GM12878 (cell line): ENCODE measurements at regions not wholly inside any gene's neighbourhood (a gene's known extent, or its start where the extent isn't known, plus 50 kb on each side); places are given as distances from the start of the nearest gene placed in this dataset.

Experiments used
- ATAC-seq: fragments of 200-7000 bp; cut with Tn5 transposase; 3 replicates; pipeline ENCODE4 v1.9.1; 2020; ENCODE audit warnings: mild to moderate bottlenecking, moderate library complexity
- BruUV-seq: library from RNA; stranded (reverse); fragments of 400-500 nt; replicated peaks from 2 replicates; lab custom pipeline; 2021; lab: Mats Ljungman, UMichigan
- CTCF ChIA-PET: fragments of 300-600 bp; sonication (Branson Sonifier 250); formaldehyde crosslinking; extraction: SDS; loops from one replicate; lab custom pipeline; 2021; ENCODE audit warnings: inconsistent platforms; lab: Yijun Ruan, JAX
- POLR2A ChIA-PET: fragments of 350-600 bp; formaldehyde crosslinking; extraction: SDS; loops from one replicate; lab custom pipeline; 2021; ENCODE audit warnings: inconsistent platforms; lab: Charles Lee
- RAD21 ChIA-PET: fragments of 300-600 bp; sonication (Branson Sonifier 250); formaldehyde crosslinking; loops from one replicate; lab custom pipeline; 2023; ENCODE audit warnings: antibody characterized with exemption; ENCODE audit not compliant: unreplicated experiment; lab: Charles Lee
- SMC1A ChIA-PET: fragments of 300-600 bp; sonication (Branson Sonifier 250); formaldehyde crosslinking; loops from one replicate; lab custom pipeline; 2023; ENCODE audit not compliant: unreplicated experiment, uncharacterized antibody; lab: Charles Lee
- DNase-seq: peaks from one replicate; pipeline ENCODE4 v3.0.0-alpha.2; 2011; ENCODE audit warnings: low read depth, low spot score
- FAIRE-seq: peaks from 3 replicates; lab custom pipeline; 2011; peaks lifted over from hg19 to GRCh38; lab: Jason Lieb, UNC
- H2AFZ ChIP-seq: 2 replicates; pipeline ENCODE4 v1.6.0; 2011; ENCODE audit warnings: low read depth, low read length, control low read depth; ENCODE audit not compliant: control insufficient read depth
- H3K27ac ChIP-seq: 2 replicates; pipeline ENCODE4 v1.5.1; 2011; ENCODE audit warnings: control low read depth; ENCODE audit not compliant: control insufficient read depth, insufficient read depth
- H3K27me3 ChIP-seq, 2 experiments: replicated peaks in 1 of 2; 2 replicates each; pipeline versions ENCODE4 v1.6.0 to v1.6.1; 2011; ENCODE audit warnings: low read length in 1 of 2; ENCODE audit not compliant: control insufficient read depth in 2 of 2, insufficient read depth in 2 of 2
- H3K36me3 ChIP-seq, 2 experiments: 2 replicates each; pipeline ENCODE4 v1.5.1; 2011; ENCODE audit warnings: low read length in 1 of 2; ENCODE audit not compliant: control insufficient read depth in 2 of 2, insufficient read depth in 2 of 2
- H3K4me1 ChIP-seq: 2 replicates; pipeline ENCODE4 v1.6.1; 2011; ENCODE audit warnings: mild to moderate bottlenecking, low read length, moderate library complexity, mixed read lengths; ENCODE audit not compliant: control insufficient read depth, insufficient read depth
- H3K4me2 ChIP-seq: 2 replicates; pipeline ENCODE4 v1.6.0; 2011; ENCODE audit warnings: control low read depth; ENCODE audit not compliant: control insufficient read depth, insufficient read depth
- H3K4me3 ChIP-seq: fragments of 200-600 bp; sonication (generic); 2 replicates; pipeline ENCODE4 v1.5.1; 2016
- H3K79me2 ChIP-seq: 2 replicates; pipeline ENCODE4 v1.6.0; 2011; ENCODE audit warnings: low read length; ENCODE audit not compliant: control insufficient read depth, insufficient read depth
- H3K9ac ChIP-seq: 2 replicates; pipeline ENCODE4 v1.8.0; 2011; ENCODE audit warnings: low read length, control low read depth, mixed read lengths; ENCODE audit not compliant: control insufficient read depth, insufficient read depth
- H3K9me3 ChIP-seq: replicated peaks from 3 replicates; pipeline ENCODE4 v1.5.1; 2011; ENCODE audit warnings: mild to moderate bottlenecking, low read length; ENCODE audit not compliant: control insufficient read depth, insufficient read depth
- H4K20me1 ChIP-seq: 2 replicates; pipeline ENCODE4 v1.6.0; 2011; ENCODE audit not compliant: control insufficient read depth, insufficient read depth
- BACH1 ChIP-seq: fragments of 450-650 bp; IDR thresholded peaks from 2 replicates; pipeline ENCODE4 v1.6.1; 2017; ENCODE audit warnings: mild to moderate bottlenecking, borderline replicate concordance
- CBX3 ChIP-seq: fragments of 200-600 bp; sonication (generic); IDR thresholded peaks from 2 replicates; pipeline ENCODE4 v1.6.1; 2016; ENCODE audit warnings: low read depth, borderline replicate concordance
- CREB1 ChIP-seq: IDR thresholded peaks from 2 replicates; pipeline ENCODE4 v1.6.1; 2012; ENCODE audit warnings: low read depth, mild to moderate bottlenecking, inconsistent platforms
- EP300 ChIP-seq, 2 experiments: fragments of 150-350 bp in 1 of 2; IDR thresholded peaks; 2 replicates each; pipeline ENCODE4 v1.6.1; 2011 to 2012; ENCODE audit warnings: low read depth in 2 of 2, low read length in 2 of 2, borderline replicate concordance in 1 of 2, improper control_type of control experiment in 1 of 2, inconsistent platforms in 1 of 2; ENCODE audit not compliant: control insufficient read depth in 1 of 2
- EZH2 ChIP-seq: IDR thresholded peaks from 2 replicates; pipeline ENCODE4 v1.6.1; 2012; ENCODE audit warnings: low read depth, mild to moderate bottlenecking, control low read depth, inconsistent platforms, low read length, borderline replicate concordance; ENCODE audit not compliant: control insufficient read depth
- HDAC6 ChIP-seq: fragments of 200-600 bp; sonication (generic); IDR thresholded peaks from one replicate; pipeline ENCODE4 v1.8.0; 2017; ENCODE audit warnings: antibody characterized with exemption; ENCODE audit not compliant: unreplicated experiment
- IKZF1 ChIP-seq: fragments of 450-650 bp; conservative IDR thresholded peaks from 2 replicates; pipeline ENCODE4 v1.6.1; 2017; ENCODE audit warnings: antibody characterized with exemption, mild to moderate bottlenecking
- KLF5 ChIP-seq: fragments of 450-650 bp; IDR thresholded peaks from 2 replicates; pipeline ENCODE4 v1.6.1; 2014; ENCODE audit warnings: mild to moderate bottlenecking; ENCODE audit not compliant: partially characterized antibody
- MTA2 ChIP-seq: fragments of 450-650 bp; IDR thresholded peaks from 2 replicates; pipeline ENCODE4 v1.6.1; 2016; ENCODE audit warnings: low read depth, mild to moderate bottlenecking, moderate library complexity
- NFYA ChIP-seq: IDR thresholded peaks from 2 replicates; pipeline ENCODE4 v1.6.1; 2011; ENCODE audit warnings: low read depth, mild to moderate bottlenecking, low read length, improper control_type of control experiment, borderline replicate concordance
- NRF1 ChIP-seq: conservative IDR thresholded peaks from 2 replicates; pipeline ENCODE4 v1.6.1; 2011; ENCODE audit warnings: mild to moderate bottlenecking, low read depth, low read length, improper control_type of control experiment
- PML ChIP-seq: IDR thresholded peaks from 2 replicates; pipeline ENCODE4 v1.6.1; 2012; ENCODE audit warnings: low read length, inconsistent platforms
- POLR2A ChIP-seq: IDR thresholded peaks from 2 replicates; pipeline ENCODE4 v1.6.1; 2011; ENCODE audit warnings: low read depth, mild to moderate bottlenecking, low read length
- RB1 ChIP-seq: fragments of 450-650 bp; formaldehyde crosslinking; IDR thresholded peaks from 2 replicates; pipeline ENCODE4 v1.6.1; 2017; ENCODE audit warnings: mild to moderate bottlenecking, borderline replicate concordance
- RBBP5 ChIP-seq: fragments of 200-600 bp; sonication (generic); conservative IDR thresholded peaks from 2 replicates; pipeline ENCODE4 v1.6.1; 2016
- RELA ChIP-seq: fragments of 450-650 bp; IDR thresholded peaks from 2 replicates; pipeline ENCODE4 v1.8.0; 2014; ENCODE audit warnings: borderline replicate concordance; ENCODE audit not compliant: partially characterized antibody
- RFX5 ChIP-seq: IDR thresholded peaks from 2 replicates; pipeline ENCODE4 v1.6.1; 2011; ENCODE audit warnings: low read depth, low read length, improper control_type of control experiment
- TBL1XR1 ChIP-seq: IDR thresholded peaks from 2 replicates; pipeline ENCODE4 v1.6.1; 2012; ENCODE audit warnings: low read depth, low read length, improper control_type of control experiment
- TCF7 ChIP-seq: IDR thresholded peaks from 2 replicates; pipeline ENCODE4 v1.6.1; 2014; ENCODE audit warnings: antibody characterized with exemption, borderline replicate concordance
- USF2 ChIP-seq: IDR thresholded peaks from 2 replicates; pipeline ENCODE4 v1.6.1; 2011; ENCODE audit warnings: low read depth, low read length, improper control_type of control experiment, borderline replicate concordance
- ZSCAN29 ChIP-seq: fragments of 450-650 bp; IDR thresholded peaks from 2 replicates; pipeline ENCODE4 v1.6.1; 2017; ENCODE audit warnings: mild to moderate bottlenecking, moderate library complexity
- WGBS: methylation state at CpG from one replicate; pipeline ENCODE4 v1.1.6; 2016; ENCODE audit warnings: low lambda C conversion rate; ENCODE audit not compliant: insufficient replicate concordance, insufficient coverage; ENCODE audit errors: missing lambda C conversion rate; 5-methylcytosine and 5-hydroxymethylcytosine counted together
- in situ Hi-C: fragments of 300-500 bp; cut with MboI; formaldehyde crosslinking; loops from 9 replicates; pipeline ENCODE4 v1.14.3; 2018; ENCODE audit warnings: mixed read lengths
- intact Hi-C: fragments of 100-400 bp; cut with micrococcal nuclease; formaldehyde crosslinking; loops from one replicate; pipeline ENCODE4 v1.14.2; 2022; ENCODE audit not compliant: unreplicated experiment
- TF ChIP-seq, protein P1 (sequence below): IDR thresholded peaks from 2 replicates; pipeline ENCODE4 v1.6.1; 2012; ENCODE audit warnings: low read length, inconsistent platforms

DNA sequence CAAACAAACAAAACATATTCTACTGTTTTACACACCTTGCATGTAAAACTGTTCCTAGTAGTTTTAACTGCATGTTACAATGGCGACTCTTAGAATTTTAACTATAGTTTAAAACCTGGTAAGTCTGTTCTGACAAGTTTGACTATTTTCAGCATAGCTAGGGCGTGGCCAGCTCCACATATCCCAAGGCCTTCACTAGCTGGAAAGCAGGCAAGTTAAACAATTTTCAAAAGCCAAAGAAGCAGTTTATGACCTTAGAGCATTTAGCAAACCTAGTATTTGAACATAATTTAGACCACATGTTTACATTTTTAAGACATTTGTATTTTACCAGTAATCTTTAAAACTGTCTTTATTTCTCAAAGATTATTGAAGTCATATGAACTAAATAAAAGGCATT, 402.8 kb upstream of the SYT4 start:
- RAD21 ChIA-PET: no interaction called here

GRCh38 chr18:43681661-43682060, 404.4 kb upstream of the SYT4 start:
- 36% methylated on average over 5 of the region's 5 CpGs for WGBS
- Histone ChIP-seq H4K20me1 (no peaks in the 10 kb centered on the region), H3K9me3 (no peaks in the 10 kb centered on the region), H3K36me3 (no peaks in the 10 kb centered on the region), H3K79me2 (no peaks in the 10 kb centered on the region), H3K9ac (no peak overlapping the region), H3K27ac (no peak overlapping the region), H3K4me1 (no peaks in the 10 kb centered on the region), H3K27me3 (no peaks in the 10 kb centered on the region), H3K4me2 (no peak overlapping the region), H2AFZ (no peak overlapping the region), H3K4me3 (no peak overlapping the region)
- in situ Hi-C loops: no loop called here
- ChIA-PET CTCF (no interaction called here), SMC1A (no interaction called here), POLR2A (no interaction called here), RAD21 (no interaction called here)
- ATAC-seq (no peak), FAIRE-seq (no peak), DNase-seq (no peak)
- intact Hi-C loops: no loop called here
- no TSS peak for BruUV-seq
- no peak for TF ChIP-seq EZH2
- TF ChIP-seq, protein P1, sequence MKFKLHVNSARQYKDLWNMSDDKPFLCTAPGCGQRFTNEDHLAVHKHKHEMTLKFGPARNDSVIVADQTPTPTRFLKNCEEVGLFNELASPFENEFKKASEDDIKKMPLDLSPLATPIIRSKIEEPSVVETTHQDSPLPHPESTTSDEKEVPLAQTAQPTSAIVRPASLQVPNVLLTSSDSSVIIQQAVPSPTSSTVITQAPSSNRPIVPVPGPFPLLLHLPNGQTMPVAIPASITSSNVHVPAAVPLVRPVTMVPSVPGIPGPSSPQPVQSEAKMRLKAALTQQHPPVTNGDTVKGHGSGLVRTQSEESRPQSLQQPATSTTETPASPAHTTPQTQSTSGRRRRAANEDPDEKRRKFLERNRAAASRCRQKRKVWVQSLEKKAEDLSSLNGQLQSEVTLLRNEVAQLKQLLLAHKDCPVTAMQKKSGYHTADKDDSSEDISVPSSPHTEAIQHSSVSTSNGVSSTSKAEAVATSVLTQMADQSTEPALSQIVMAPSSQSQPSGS: no peak
- TF ChIP-seq HDAC6: no peak
- TF ChIP-seq RELA: no peak
- no peak for TF ChIP-seq RBBP5
- no peak for TF ChIP-seq NFYA
- TF ChIP-seq RFX5: no peak
- TF ChIP-seq IKZF1: no peak
- no peak for TF ChIP-seq CREB1
- no peak for TF ChIP-seq POLR2A
- no peak for TF ChIP-seq PML
- no peak for TF ChIP-seq RB1
- no peak for TF ChIP-seq KLF5
- TF ChIP-seq TCF7: no peak

More for the DNA sequence above, 402.8 kb upstream of the SYT4 start:
- Histone ChIP-seq H3K36me3 (no peaks in the 10 kb centered on the region), H3K9me3 (no peaks in the 10 kb centered on the region), H2AFZ (no peak overlapping the region), H3K9ac (no peak overlapping the region), H3K4me1 (no peaks in the 10 kb centered on the region), H4K20me1 (no peaks in the 10 kb centered on the region), H3K79me2 (no peaks in the 10 kb centered on the region), H3K27ac (no peak overlapping the region), H3K4me2 (no peak overlapping the region), H3K27me3 (no peaks in the 10 kb centered on the region), H3K4me3 (no peak overlapping the region)
- 28% methylated on average over 2 of the region's 2 CpGs for WGBS
- no TSS peak for BruUV-seq
- no peak for TF ChIP-seq EP300 (IDR thresholded peaks at IDR 0.05; ENCODE audit: borderline replicate concordance in 1 of 2, control insufficient read depth in 1 of 2, low read depth in 2 of 2, low read length in 2 of 2)
- no peak for TF ChIP-seq MTA2
- no peak for TF ChIP-seq ZSCAN29
- TF ChIP-seq CBX3: no peak
- TF ChIP-seq TBL1XR1: no peak
- TF ChIP-seq NRF1: no peak
- TF ChIP-seq BACH1: no peak
- TF ChIP-seq USF2: no peak
- ChIA-PET SMC1A (no interaction called here), CTCF (no interaction called here), POLR2A (no interaction called here)
- no peak for DNase-seq
- in situ Hi-C loops (no loop called here), intact Hi-C loops (no loop called here)
- ATAC-seq: no peak
- no peak for FAIRE-seq
